Thoracic aorta (tissue), 2 donors: ENCODE measurements at regions not wholly inside any gene's neighbourhood (a gene's known extent, or its start where the extent isn't known, plus 50 kb on each side); places are given as distances from the start of the nearest gene placed in this dataset.

Source experiments
- ATAC-seq: fragments of 150-250 bp; one replicate; pipeline ENCODE4 v1.8.0; 2017; ENCODE audit warnings: low read depth; ENCODE audit not compliant: insufficient number of reproducible peaks, low FRiP score
- DNase-seq: peaks from one replicate; pipeline ENCODE4 v3.0.0-alpha.2; 2020; ENCODE audit warnings: low spot score
- H3K27ac ChIP-seq, 2 donors: fragments of 200-600 bp; sonication (generic); 1 replicate in 1 of 2; 2 replicates in 1 of 2; pipeline ENCODE4 v1.5.1; 2016; ENCODE audit warnings: mild to moderate bottlenecking in 2 of 2, moderate library complexity in 2 of 2
- H3K27me3 ChIP-seq: fragments of 200-600 bp; sonication (generic); replicated peaks from 2 replicates; pipeline ENCODE4 v1.6.0; 2016; ENCODE audit warnings: mild to moderate bottlenecking; ENCODE audit not compliant: insufficient read depth
- H3K36me3 ChIP-seq: fragments of 200-600 bp; sonication (generic); one replicate; pipeline ENCODE4 v1.5.1; 2016
- H3K4me1 ChIP-seq, 2 donors: fragments of 200-600 bp; sonication (generic); 1 replicate in 1 of 2; 2 replicates in 1 of 2; pipeline versions ENCODE4 v1.5.1 to v1.6.0; 2016; ENCODE audit warnings: low read depth in 2 of 2, mild to moderate bottlenecking in 1 of 2; ENCODE audit not compliant: control insufficient read depth in 1 of 2
- H3K4me3 ChIP-seq: fragments of 200-600 bp; sonication (generic); 2 replicates; pipeline ENCODE4 v1.5.1; 2016; ENCODE audit warnings: mild to moderate bottlenecking
- H3K9me3 ChIP-seq: fragments of 200-600 bp; sonication (generic); 2 replicates; pipeline ENCODE4 v1.5.1; 2016
- TF ChIP-seq, protein P1 (sequence below): fragments of 200-600 bp; sonication (generic); IDR thresholded peaks from one replicate; pipeline ENCODE4 v1.5.1; 2019; ENCODE audit warnings: antibody characterized with exemption

DNA sequence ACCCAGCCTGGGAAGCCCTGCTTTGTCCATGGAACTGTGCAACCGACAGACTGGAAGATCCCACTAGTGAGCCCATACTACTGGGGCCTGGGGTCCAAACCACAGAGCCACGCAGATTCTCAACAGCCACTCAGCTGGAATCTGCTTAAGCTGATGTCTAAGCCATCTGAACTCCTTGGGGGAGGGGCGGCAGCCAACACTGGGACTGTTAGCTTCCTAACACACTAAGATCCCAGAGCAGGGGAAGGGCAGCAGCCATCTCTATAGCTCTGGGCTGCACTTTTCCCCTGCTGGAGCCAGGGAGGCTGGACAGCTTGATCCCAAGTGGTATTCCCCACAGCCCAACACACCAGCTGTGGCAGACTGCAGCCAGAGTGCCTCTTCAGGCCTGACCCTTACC, 118.3 kb downstream of the RPRM start:
- Histone ChIP-seq H3K27me3 (no peaks in the 10 kb centered on the region), H3K27ac (no peak overlapping the region), H3K9me3 (no peaks in the 10 kb centered on the region), H3K36me3 (no peaks in the 10 kb centered on the region), H3K4me1 (no peaks in the 10 kb centered on the region), H3K4me3 (no peak overlapping the region)
- TF ChIP-seq, protein P1, sequence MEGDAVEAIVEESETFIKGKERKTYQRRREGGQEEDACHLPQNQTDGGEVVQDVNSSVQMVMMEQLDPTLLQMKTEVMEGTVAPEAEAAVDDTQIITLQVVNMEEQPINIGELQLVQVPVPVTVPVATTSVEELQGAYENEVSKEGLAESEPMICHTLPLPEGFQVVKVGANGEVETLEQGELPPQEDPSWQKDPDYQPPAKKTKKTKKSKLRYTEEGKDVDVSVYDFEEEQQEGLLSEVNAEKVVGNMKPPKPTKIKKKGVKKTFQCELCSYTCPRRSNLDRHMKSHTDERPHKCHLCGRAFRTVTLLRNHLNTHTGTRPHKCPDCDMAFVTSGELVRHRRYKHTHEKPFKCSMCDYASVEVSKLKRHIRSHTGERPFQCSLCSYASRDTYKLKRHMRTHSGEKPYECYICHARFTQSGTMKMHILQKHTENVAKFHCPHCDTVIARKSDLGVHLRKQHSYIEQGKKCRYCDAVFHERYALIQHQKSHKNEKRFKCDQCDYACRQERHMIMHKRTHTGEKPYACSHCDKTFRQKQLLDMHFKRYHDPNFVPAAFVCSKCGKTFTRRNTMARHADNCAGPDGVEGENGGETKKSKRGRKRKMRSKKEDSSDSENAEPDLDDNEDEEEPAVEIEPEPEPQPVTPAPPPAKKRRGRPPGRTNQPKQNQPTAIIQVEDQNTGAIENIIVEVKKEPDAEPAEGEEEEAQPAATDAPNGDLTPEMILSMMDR = no peak
- ATAC-seq (no peak), DNase-seq (no peak)

DNA sequence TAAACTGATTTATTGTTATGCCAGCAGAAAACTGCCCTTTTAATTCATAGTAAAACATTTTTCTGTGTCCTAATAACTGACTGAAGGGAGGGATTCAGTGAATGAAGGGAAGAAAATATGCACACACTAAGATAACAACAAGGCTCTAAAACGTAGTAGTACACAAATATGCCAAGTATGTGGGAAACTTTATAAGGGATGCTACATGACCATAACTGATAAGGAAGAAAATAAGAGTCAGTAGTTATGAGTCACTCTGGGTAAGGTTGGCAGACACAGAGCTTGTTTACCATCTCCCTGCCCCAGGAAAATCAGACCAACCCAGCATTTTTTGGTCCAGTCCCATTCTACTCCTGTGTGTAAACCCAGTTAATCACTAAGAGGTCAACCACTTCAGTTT, 124.2 kb downstream of the RPRM start:
- ATAC-seq = no peak
- TF ChIP-seq, protein P1 = no peak
- no peak for DNase-seq
- H3K4me1 ChIP-seq = no peaks in the 10 kb centered on the region
- no peak overlapping the region for H3K4me3 ChIP-seq
- no peaks in the 10 kb centered on the region for H3K27me3 ChIP-seq
- no peak overlapping the region for H3K27ac ChIP-seq
- peaks cover 2% of the 10 kb centered on the region for H3K9me3 ChIP-seq
- no peaks in the 10 kb centered on the region for H3K36me3 ChIP-seq

DNA sequence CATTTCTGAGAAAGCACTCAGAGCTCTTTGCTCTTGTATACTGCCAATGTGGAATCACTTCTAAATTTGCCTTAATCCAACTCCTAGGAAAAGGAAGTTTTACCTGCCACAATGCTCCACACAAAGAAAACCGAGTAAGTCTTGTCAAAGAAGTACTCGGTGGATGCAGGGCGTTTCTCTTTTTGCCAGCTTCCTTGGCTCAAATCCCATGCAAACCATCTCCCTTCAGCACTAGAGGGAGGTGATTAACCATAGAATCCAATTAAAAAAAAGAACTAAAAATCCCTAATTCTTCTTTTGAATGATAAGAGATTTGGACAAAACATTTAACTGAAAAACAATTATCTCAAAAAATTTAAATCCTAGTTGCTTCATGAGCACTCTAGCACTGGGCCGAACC, 129.0 kb downstream of the RPRM start:
- ATAC-seq = no peak
- Histone ChIP-seq H3K4me3 (no peak overlapping the region), H3K9me3 (peaks cover 2% of the 10 kb centered on the region), H3K27ac (no peak overlapping the region), H3K36me3 (no peaks in the 10 kb centered on the region), H3K4me1 (no peaks in the 10 kb centered on the region), H3K27me3 (no peaks in the 10 kb centered on the region)
- TF ChIP-seq, protein P1 = no peak
- DNase-seq = no peak

DNA sequence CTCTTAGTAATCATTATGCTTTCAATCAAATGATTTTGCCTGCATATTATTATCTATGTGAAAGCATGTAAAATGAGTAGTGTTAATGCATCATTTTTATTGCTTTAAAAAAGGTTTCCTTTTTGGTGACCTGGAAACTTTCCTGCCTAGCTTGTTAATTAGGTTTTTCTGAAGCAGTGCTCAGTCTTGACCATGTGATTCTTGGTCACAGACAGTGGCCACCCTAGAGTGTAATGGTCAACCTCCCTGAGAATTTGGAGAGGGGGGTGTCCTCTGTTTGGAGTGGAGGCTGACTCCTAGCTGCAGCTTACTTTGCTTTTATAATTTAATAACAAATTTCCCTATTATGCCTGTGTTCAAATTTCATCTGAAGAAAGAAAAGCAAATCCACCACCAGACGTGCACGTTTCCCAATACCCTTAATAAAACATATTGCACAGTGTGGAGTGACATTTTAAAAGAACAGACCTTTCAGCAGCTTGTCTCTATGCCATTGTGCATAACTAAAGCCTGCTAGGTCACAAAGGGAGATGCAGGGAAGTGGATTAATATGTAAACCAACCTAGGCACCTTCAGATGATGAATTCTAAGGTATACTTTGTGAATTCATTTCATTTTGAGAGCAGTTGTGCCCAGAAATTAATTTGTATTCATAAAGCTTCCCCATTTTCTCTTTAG, 130.6 kb downstream of the RPRM start:
- H3K4me3 ChIP-seq = no peak overlapping the region
- H3K9me3 ChIP-seq = peaks cover 2% of the 10 kb centered on the region
- DNase-seq (no peak), ATAC-seq (no peak)
- no peaks in the 10 kb centered on the region for H3K4me1 ChIP-seq
- H3K36me3 ChIP-seq = no peaks in the 10 kb centered on the region
- TF ChIP-seq, protein P1 = no peak
- no peak overlapping the region for H3K27ac ChIP-seq
- no peaks in the 10 kb centered on the region for H3K27me3 ChIP-seq

DNA sequence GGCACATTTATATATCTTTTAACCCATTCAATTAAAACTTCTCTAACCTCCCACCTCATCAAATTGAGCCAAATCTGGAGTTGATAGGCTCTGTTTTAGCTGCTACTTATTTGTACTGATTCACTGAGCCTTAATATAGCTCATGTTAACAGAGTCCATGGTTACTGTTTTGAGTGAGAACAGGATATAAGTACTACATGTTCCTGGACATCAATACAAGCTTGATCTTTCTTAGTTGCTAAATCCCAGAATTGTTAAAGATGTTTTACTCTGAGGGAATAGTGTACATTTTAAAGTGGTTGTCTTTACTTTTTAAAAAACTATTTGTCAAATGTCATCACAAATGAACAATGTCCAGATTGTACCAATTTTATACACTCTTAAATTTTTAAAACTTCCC, 157.7 kb downstream of the RPRM start:
- no peaks in the 10 kb centered on the region for H3K36me3 ChIP-seq
- DNase-seq (no peak), ATAC-seq (no peak)
- TF ChIP-seq, protein P1 = no peak
- no peaks in the 10 kb centered on the region for H3K27me3 ChIP-seq
- no peaks in the 10 kb centered on the region for H3K9me3 ChIP-seq
- H3K27ac ChIP-seq = no peak overlapping the region
- H3K4me1 ChIP-seq = no peaks in the 10 kb centered on the region
- H3K4me3 ChIP-seq = no peak overlapping the region
